ENCODE measurements at regions not wholly inside any gene's neighbourhood (a gene's known extent, or its start where the extent isn't known, plus 50 kb on each side); places are given as distances from the start of the nearest gene placed in this dataset.

DNA sequence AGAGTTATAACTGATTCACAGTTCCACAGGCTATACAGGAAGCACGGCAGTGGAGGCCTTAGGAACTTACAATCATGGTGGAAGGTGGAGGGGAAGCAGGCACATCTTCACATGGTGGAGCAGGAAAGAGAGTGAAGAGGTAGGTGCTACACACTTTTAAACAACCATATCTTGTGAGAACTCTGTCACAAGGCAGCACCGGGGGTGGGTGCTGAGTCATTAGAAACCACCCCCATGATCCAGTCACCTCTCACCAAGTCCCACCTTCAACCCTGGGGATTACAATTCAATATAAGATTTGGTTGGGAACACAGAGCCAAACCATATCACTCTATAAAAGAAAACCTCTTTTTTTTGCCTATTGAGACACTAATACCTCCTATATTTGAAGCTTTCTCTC lies 1108.5 kb upstream of the CDH2 start:
- TF ChIP-seq, protein P1, sequence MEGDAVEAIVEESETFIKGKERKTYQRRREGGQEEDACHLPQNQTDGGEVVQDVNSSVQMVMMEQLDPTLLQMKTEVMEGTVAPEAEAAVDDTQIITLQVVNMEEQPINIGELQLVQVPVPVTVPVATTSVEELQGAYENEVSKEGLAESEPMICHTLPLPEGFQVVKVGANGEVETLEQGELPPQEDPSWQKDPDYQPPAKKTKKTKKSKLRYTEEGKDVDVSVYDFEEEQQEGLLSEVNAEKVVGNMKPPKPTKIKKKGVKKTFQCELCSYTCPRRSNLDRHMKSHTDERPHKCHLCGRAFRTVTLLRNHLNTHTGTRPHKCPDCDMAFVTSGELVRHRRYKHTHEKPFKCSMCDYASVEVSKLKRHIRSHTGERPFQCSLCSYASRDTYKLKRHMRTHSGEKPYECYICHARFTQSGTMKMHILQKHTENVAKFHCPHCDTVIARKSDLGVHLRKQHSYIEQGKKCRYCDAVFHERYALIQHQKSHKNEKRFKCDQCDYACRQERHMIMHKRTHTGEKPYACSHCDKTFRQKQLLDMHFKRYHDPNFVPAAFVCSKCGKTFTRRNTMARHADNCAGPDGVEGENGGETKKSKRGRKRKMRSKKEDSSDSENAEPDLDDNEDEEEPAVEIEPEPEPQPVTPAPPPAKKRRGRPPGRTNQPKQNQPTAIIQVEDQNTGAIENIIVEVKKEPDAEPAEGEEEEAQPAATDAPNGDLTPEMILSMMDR (IDR thresholded peaks at IDR 0.05) = no peak
- no peak for TF ChIP-seq POLR2A (IDR thresholded peaks at IDR 0.05)
